Dendritic cell treated with granulocyte-macrophage colony-stimulating factor and Interleukin-4, amounts not matched to agents 40 ng/mL and 50 ng/mL, for 4 days (primary cell): ENCODE measurements at regions not wholly inside any gene's neighbourhood (a gene's known extent, or its start where the extent isn't known, plus 50 kb on each side); places are given as distances from the start of the nearest gene placed in this dataset.

Source experiments
- H3K27ac Mint-ChIP-seq: one replicate; pipeline ENCODE4 v1.8.0; 2022; ENCODE audit warnings: mild to moderate bottlenecking, mixed read lengths
- H3K27me3 Mint-ChIP-seq: one replicate; pipeline ENCODE4 v1.8.0; 2022; ENCODE audit warnings: mild to moderate bottlenecking, mixed read lengths
- H3K36me3 Mint-ChIP-seq: one replicate; pipeline ENCODE4 v1.8.0; 2022; ENCODE audit warnings: low read depth, mixed read lengths
- H3K4me1 Mint-ChIP-seq: one replicate; pipeline ENCODE4 v1.8.0; 2022; ENCODE audit warnings: low read depth, mixed read lengths
- H3K4me3 Mint-ChIP-seq: one replicate; pipeline ENCODE4 v1.8.0; 2022; ENCODE audit warnings: mild to moderate bottlenecking, moderate library complexity, mixed read lengths
- H3K9me3 Mint-ChIP-seq: one replicate; pipeline ENCODE4 v1.8.0; 2022; ENCODE audit warnings: mixed read lengths
- intact Hi-C: fragments of 100-400 bp; cut with micrococcal nuclease; formaldehyde crosslinking; loops from one replicate; pipeline ENCODE4 v1.15.0; 2022

GRCh38 chr3:43198791-43199644 is 87.3 kb upstream of the SNRK start:
- Mint-ChIP-seq H3K4me1 (no peaks in the 10 kb centered on the region), H3K27ac (no peak overlapping the region)

GRCh38 chr3:43198301-43198700 is 88.0 kb upstream of the SNRK start:
- Mint-ChIP-seq H3K27ac (no peak overlapping the region), H3K36me3 (no peaks in the 10 kb centered on the region), H3K4me1 (no peaks in the 10 kb centered on the region), H3K4me3 (no peak overlapping the region), H3K9me3 (peaks cover 8% of the 10 kb centered on the region), H3K27me3 (peaks cover 6% of the 10 kb centered on the region)
- intact Hi-C loops, result no loop called here

More at GRCh38 chr3:43198791-43199644, 87.3 kb upstream of the SNRK start:
- H3K27me3 Mint-ChIP-seq, result peaks cover 6% of the 10 kb centered on the region
- H3K36me3 Mint-ChIP-seq, result no peaks in the 10 kb centered on the region
- intact Hi-C loops, result no loop called here
- H3K9me3 Mint-ChIP-seq, result peaks cover 8% of the 10 kb centered on the region
- H3K4me3 Mint-ChIP-seq, result no peak overlapping the region

- Mint-ChIP-seq H3K4me1 (peaks cover 3% of the 10 kb centered on the region), H3K27ac (no peak overlapping the region), H3K36me3 (no peaks in the 10 kb centered on the region), H3K27me3 (peaks cover 6% of the 10 kb centered on the region), H3K4me3 (no peak overlapping the region), H3K9me3 (peaks cover 8% of the 10 kb centered on the region)
- intact Hi-C loops, result no loop called here
These were observed 89.2 kb upstream of the SNRK start for GRCh38 chr3:43197181-43197580.

- Mint-ChIP-seq H3K36me3 (no peaks in the 10 kb centered on the region), H3K27ac (no peak overlapping the region), H3K4me1 (peaks cover 6% of the 10 kb centered on the region), H3K4me3 (no peak overlapping the region), H3K9me3 (peaks cover 8% of the 10 kb centered on the region), H3K27me3 (peaks cover 6% of the 10 kb centered on the region)
- intact Hi-C loops, result no loop called here
These were observed 89.6 kb upstream of the SNRK start for GRCh38 chr3:43196721-43197120.

- Mint-ChIP-seq H3K36me3 (no peaks in the 10 kb centered on the region), H3K4me3 (no peak overlapping the region), H3K9me3 (peaks cover 8% of the 10 kb centered on the region), H3K27ac (no peak overlapping the region), H3K27me3 (peaks cover 2% of the 10 kb centered on the region), H3K4me1 (peaks cover 6% of the 10 kb centered on the region)
- intact Hi-C loops, result no loop called here
These were observed 89.2 kb upstream of the POMGNT2 start for GRCh38 chr3:43195115-43195498.

- H3K36me3 Mint-ChIP-seq, result no peaks in the 10 kb centered on the region
- H3K4me3 Mint-ChIP-seq, result no peak overlapping the region
- no peak overlapping the region for H3K27ac Mint-ChIP-seq
- peaks cover 2% of the 10 kb centered on the region for H3K27me3 Mint-ChIP-seq
- peaks cover 8% of the 10 kb centered on the region for H3K9me3 Mint-ChIP-seq
- intact Hi-C loops, result no loop called here
- H3K4me1 Mint-ChIP-seq, result peaks cover 6% of the 10 kb centered on the region
These were observed 88.7 kb upstream of the POMGNT2 start for GRCh38 chr3:43194490-43195114.

GRCh38 chr3:43194069-43194468 is 88.2 kb upstream of the POMGNT2 start:
- H3K4me1 Mint-ChIP-seq, result peaks cover 6% of the 10 kb centered on the region
- no peak overlapping the region for H3K27ac Mint-ChIP-seq
- H3K4me3 Mint-ChIP-seq, result no peak overlapping the region
- H3K36me3 Mint-ChIP-seq, result no peaks in the 10 kb centered on the region
- peaks cover 2% of the 10 kb centered on the region for H3K27me3 Mint-ChIP-seq
- peaks cover 3% of the 10 kb centered on the region for H3K9me3 Mint-ChIP-seq
- intact Hi-C loops, result no loop called here

- Mint-ChIP-seq H3K9me3 (no peaks in the 10 kb centered on the region), H3K4me3 (no peak overlapping the region), H3K4me1 (peaks cover 6% of the 10 kb centered on the region), H3K36me3 (no peaks in the 10 kb centered on the region), H3K27ac (no peak overlapping the region), H3K27me3 (no peaks in the 10 kb centered on the region)
- intact Hi-C loops, result no loop called here
These were observed 86.1 kb upstream of the POMGNT2 start for GRCh38 chr3:43192028-43192427.

- Mint-ChIP-seq H3K27ac (no peak overlapping the region), H3K4me1 (peaks cover 6% of the 10 kb centered on the region), H3K27me3 (no peaks in the 10 kb centered on the region), H3K4me3 (no peak overlapping the region), H3K9me3 (no peaks in the 10 kb centered on the region), H3K36me3 (no peaks in the 10 kb centered on the region)
- intact Hi-C loops, result no loop called here
These were observed 85.2 kb upstream of the POMGNT2 start for GRCh38 chr3:43191116-43191515.

- Mint-ChIP-seq H3K4me3 (no peak overlapping the region), H3K4me1 (peaks cover 6% of the 10 kb centered on the region), H3K27ac (no peak overlapping the region), H3K27me3 (no peaks in the 10 kb centered on the region), H3K9me3 (no peaks in the 10 kb centered on the region), H3K36me3 (no peaks in the 10 kb centered on the region)
- intact Hi-C loops, result no loop called here
These were observed 84.8 kb upstream of the POMGNT2 start for GRCh38 chr3:43190670-43191069.

- no peak overlapping the region for H3K4me3 Mint-ChIP-seq
- H3K27ac Mint-ChIP-seq, result no peak overlapping the region
- no peaks in the 10 kb centered on the region for H3K27me3 Mint-ChIP-seq
- H3K9me3 Mint-ChIP-seq, result no peaks in the 10 kb centered on the region
- intact Hi-C loops, result no loop called here
- peaks cover 14% of the 10 kb centered on the region for H3K4me1 Mint-ChIP-seq
- no peaks in the 10 kb centered on the region for H3K36me3 Mint-ChIP-seq
These were observed 82.1 kb upstream of the POMGNT2 start for GRCh38 chr3:43187836-43188479.

GRCh38 chr3:43185983-43186314 is 80.1 kb upstream of the POMGNT2 start:
- no peaks in the 10 kb centered on the region for H3K27me3 Mint-ChIP-seq
- no peaks in the 10 kb centered on the region for H3K9me3 Mint-ChIP-seq
- intact Hi-C loops, result no loop called here
- no peak overlapping the region for H3K27ac Mint-ChIP-seq
- no peak overlapping the region for H3K4me3 Mint-ChIP-seq
- peaks cover 24% of the 10 kb centered on the region for H3K4me1 Mint-ChIP-seq
- no peaks in the 10 kb centered on the region for H3K36me3 Mint-ChIP-seq

GRCh38 chr3:43185274-43185982 is 79.5 kb upstream of the POMGNT2 start:
- Mint-ChIP-seq H3K27ac (no peak overlapping the region), H3K27me3 (no peaks in the 10 kb centered on the region), H3K4me3 (no peak overlapping the region), H3K36me3 (no peaks in the 10 kb centered on the region), H3K4me1 (peaks cover 29% of the 10 kb centered on the region), H3K9me3 (no peaks in the 10 kb centered on the region)
- intact Hi-C loops, result no loop called here

- Mint-ChIP-seq H3K27ac (no peak overlapping the region), H3K4me1 (peaks cover 49% of the 10 kb centered on the region), H3K36me3 (no peaks in the 10 kb centered on the region), H3K27me3 (no peaks in the 10 kb centered on the region), H3K4me3 (no peak overlapping the region), H3K9me3 (no peaks in the 10 kb centered on the region)
- intact Hi-C loops, result no loop called here
These were observed 77.6 kb upstream of the POMGNT2 start for GRCh38 chr3:43183456-43183855.
